ENCODE measurements at regions not wholly inside any gene's neighbourhood (a gene's known extent, or its start where the extent isn't known, plus 50 kb on each side); places are given as distances from the start of the nearest gene placed in this dataset.

GRCh38 chr16:86448306-86448890 is 61.9 kb upstream of the FOXF1 start:
- Histone ChIP-seq H3K4me3 (replicated peaks; ENCODE audit: insufficient read depth, low read length) (no peak overlapping the region), H3K27ac (replicated peaks) (no peak overlapping the region), H3K27me3 (ENCODE audit: insufficient read depth, poor library complexity, severe bottlenecking) (no peaks in the 10 kb centered on the region)
- no peak for TF ChIP-seq SPI1 (IDR thresholded peaks at IDR 0.05; ENCODE audit: borderline replicate concordance, low read depth)
- no peak for TF ChIP-seq POLR2AphosphoS5 (IDR thresholded peaks at IDR 0.05; ENCODE audit: low read depth)
- no peak for TF ChIP-seq REST (IDR thresholded peaks at IDR 0.05; ENCODE audit: insufficient replicate concordance, low read depth)
- no peak for TF ChIP-seq GABPA (IDR thresholded peaks at IDR 0.05; ENCODE audit: low read depth)
- no peak for TF ChIP-seq CTCF (IDR thresholded peaks at IDR 0.05; ENCODE audit: insufficient read depth, low read length)
- DNase-seq (ENCODE audit: low read depth in 1 of 2, low spot score in 1 of 2) = no peak

GRCh38 chr16:86449446-86450095 is 60.8 kb upstream of the FOXF1 start:
- no peak overlapping the region for H3K4me3 ChIP-seq (replicated peaks; ENCODE audit: insufficient read depth, low read length)
- no peak for DNase-seq (ENCODE audit: low read depth in 1 of 2, low spot score in 1 of 2)
- TF ChIP-seq GABPA (IDR thresholded peaks at IDR 0.05; ENCODE audit: low read depth) = no peak
- no peak for TF ChIP-seq SPI1 (IDR thresholded peaks at IDR 0.05; ENCODE audit: borderline replicate concordance, low read depth)
- TF ChIP-seq CTCF (IDR thresholded peaks at IDR 0.05; ENCODE audit: insufficient read depth, low read length) = no peak
- TF ChIP-seq REST (IDR thresholded peaks at IDR 0.05; ENCODE audit: insufficient replicate concordance, low read depth) = no peak
- TF ChIP-seq POLR2AphosphoS5 (IDR thresholded peaks at IDR 0.05; ENCODE audit: low read depth) = no peak
- H3K27me3 ChIP-seq (ENCODE audit: insufficient read depth, poor library complexity, severe bottlenecking) = no peaks in the 10 kb centered on the region
- no peak overlapping the region for H3K27ac ChIP-seq (replicated peaks)

- no peaks in the 10 kb centered on the region for H3K27me3 ChIP-seq (ENCODE audit: insufficient read depth, poor library complexity, severe bottlenecking)
- TF ChIP-seq POLR2AphosphoS5 (IDR thresholded peaks at IDR 0.05; ENCODE audit: low read depth) (no peak), SPI1 (IDR thresholded peaks at IDR 0.05; ENCODE audit: borderline replicate concordance, low read depth) (no peak), REST (IDR thresholded peaks at IDR 0.05; ENCODE audit: insufficient replicate concordance, low read depth) (no peak), CTCF (IDR thresholded peaks at IDR 0.05; ENCODE audit: insufficient read depth, low read length) (no peak), GABPA (IDR thresholded peaks at IDR 0.05; ENCODE audit: low read depth) (no peak)
- no peak overlapping the region for H3K27ac ChIP-seq (replicated peaks)
- DNase-seq (ENCODE audit: low read depth in 1 of 2, low spot score in 1 of 2) = no peak
- no peak overlapping the region for H3K4me3 ChIP-seq (replicated peaks; ENCODE audit: insufficient read depth, low read length)
Measured at GRCh38 chr16:86450691-86451090, 59.6 kb upstream of the FOXF1 start.

Data from HL-60 (cell line).